K562 (cell line): ENCODE measurements at regions not wholly inside any gene's neighbourhood (a gene's known extent, or its start where the extent isn't known, plus 50 kb on each side); places are given as distances from the start of the nearest gene placed in this dataset.

Experiments
- ATAC-seq: fragments of 200-7000 bp; cut with Tn5 transposase; 3 replicates; pipeline ENCODE4 v1.9.1; 2020; ENCODE audit warnings: moderate library complexity
- BruUV-seq: library from RNA; stranded (reverse); fragments of 400-500 nt; replicated peaks from 2 replicates; lab custom pipeline; 2021; lab: Mats Ljungman, UMichigan
- CTCF ChIA-PET: fragments of 300-600 bp; formaldehyde crosslinking; extraction: SDS; loops from one replicate; lab custom pipeline; 2021; ENCODE audit warnings: low intra/inter-chr PET ratio; lab: Yijun Ruan, JAX
- POLR2A ChIA-PET: fragments of 300-600, 350-650 bp; sonication (Branson Sonifier 250); formaldehyde crosslinking; extraction: SDS; loops from one replicate; lab custom pipeline; 2021; ENCODE audit warnings: antibody characterized with exemption, inconsistent platforms; lab: Yijun Ruan, JAX
- DNase-seq, 4 experiments: peaks; one replicate each; pipeline versions ENCODE4 v3.0.0 to v3.0.0-alpha.2; 2011 to 2018; ENCODE audit warnings: low spot score in 3 of 4, mixed read lengths in 3 of 4; ENCODE audit errors: extremely low read depth in 1 of 4
- FAIRE-seq: peaks from 2 replicates; lab custom pipeline; 2011; peaks lifted over from hg19 to GRCh38; lab: Jason Lieb, UNC
- H2AFZ ChIP-seq: 2 replicates; pipeline ENCODE4 v1.6.0; 2011; ENCODE audit warnings: low read depth, low read length, control low read depth, inconsistent platforms
- H3K27ac ChIP-seq: fragments of 200-600 bp; 3 replicates; pipeline ENCODE4 v1.8.0; 2011; ENCODE audit warnings: low read depth, mild to moderate bottlenecking, control low read depth, inconsistent platforms, low read length, moderate library complexity, mixed read lengths; ENCODE audit errors: extremely low read depth
- H3K27me3 ChIP-seq, 2 experiments: fragments of 300-600 bp in 1 of 2; 2 replicates in 1 of 2; 3 replicates in 1 of 2; pipeline versions ENCODE4 v1.6.0 to v1.8.0; 2011; ENCODE audit warnings: inconsistent platforms in 2 of 2, low read length in 2 of 2, mild to moderate bottlenecking in 1 of 2, mixed read lengths in 1 of 2, moderate library complexity in 1 of 2; ENCODE audit not compliant: control insufficient read depth in 2 of 2, insufficient read depth in 2 of 2
- H3K36me3 ChIP-seq: fragments of 300-600 bp; 3 replicates; pipeline ENCODE4 v1.8.0; 2011; ENCODE audit warnings: mild to moderate bottlenecking, low read length, inconsistent platforms; ENCODE audit not compliant: control insufficient read depth, insufficient read depth
- H3K4me1 ChIP-seq, 2 experiments: fragments of 200-600 bp in 1 of 2; replicated peaks in 1 of 2; 2 replicates in 1 of 2; 3 replicates in 1 of 2; pipeline versions ENCODE4 v1.5.1 to v1.8.0; 2011; ENCODE audit warnings: inconsistent platforms in 2 of 2, low read length in 2 of 2, mild to moderate bottlenecking in 1 of 2, mixed read lengths in 1 of 2, moderate library complexity in 1 of 2; ENCODE audit not compliant: control insufficient read depth in 2 of 2, insufficient read depth in 2 of 2
- H3K4me2 ChIP-seq: 2 replicates; pipeline ENCODE4 v1.6.1; 2011; ENCODE audit warnings: low read length, control low read depth, inconsistent platforms, mixed read lengths; ENCODE audit not compliant: insufficient read depth
- H3K4me3 ChIP-seq: fragments of 200-600 bp; sonication (generic), shearing (Covaris generic); 2 replicates; pipeline ENCODE4 v1.5.1; 2016; ENCODE audit warnings: control low read depth, inconsistent platforms
- H3K79me2 ChIP-seq: fragments of 200-600 bp; 3 replicates; pipeline ENCODE4 v1.8.0; 2011; ENCODE audit warnings: low read length, inconsistent platforms; ENCODE audit not compliant: control insufficient read depth, insufficient read depth
- H3K9ac ChIP-seq, 2 experiments: 2 replicates each; pipeline versions ENCODE4 v1.6.0 to v1.6.1; 2011; ENCODE audit warnings: low read depth in 2 of 2, low read length in 2 of 2, control low read depth in 1 of 2, inconsistent platforms in 1 of 2, mild to moderate bottlenecking in 1 of 2, mixed read lengths in 1 of 2; ENCODE audit not compliant: insufficient read depth in 1 of 2
- H3K9me1 ChIP-seq: one replicate; pipeline ENCODE4 v1.6.0; 2011; ENCODE audit warnings: inconsistent platforms, mild to moderate bottlenecking, low read length, moderate library complexity; ENCODE audit not compliant: control insufficient read depth, insufficient read depth
- H3K9me3 ChIP-seq: replicated peaks from 2 replicates; pipeline ENCODE4 v1.5.1; 2011; ENCODE audit warnings: low read depth, low read length, inconsistent platforms; ENCODE audit not compliant: control insufficient read depth, insufficient read depth
- H4K20me1 ChIP-seq: replicated peaks from 2 replicates; pipeline ENCODE4 v1.6.1; 2011; ENCODE audit warnings: low read length, inconsistent platforms, mixed read lengths; ENCODE audit not compliant: control insufficient read depth, insufficient read depth
- ELF1 ChIP-seq: fragments of 200-800 bp; sonication (Bioruptor generic); IDR thresholded peaks from 2 replicates; pipeline ENCODE4 v1.6.1; 2016; ENCODE audit warnings: missing genetic modification characterization, missing compliant biosample characterization
- FOSL1 ChIP-seq: fragments of 200-800 bp; sonication (Bioruptor generic); conservative IDR thresholded peaks from 2 replicates; pipeline ENCODE4 v1.6.1; 2016; ENCODE audit warnings: missing genetic modification characterization, missing compliant biosample characterization
- KLF16 ChIP-seq: IDR thresholded peaks from 2 replicates; pipeline ENCODE4 v1.6.1; 2016; ENCODE audit warnings: antibody characterized with exemption
- MEIS2 ChIP-seq: fragments of 450-650 bp; IDR thresholded peaks from 2 replicates; pipeline ENCODE4 v1.6.1; 2014; ENCODE audit warnings: mild to moderate bottlenecking; ENCODE audit not compliant: partially characterized antibody
- NCOA4 ChIP-seq: fragments of 450-650 bp; IDR thresholded peaks from 2 replicates; pipeline ENCODE4 v1.6.1; 2018; ENCODE audit warnings: mild to moderate bottlenecking; ENCODE audit not compliant: partially characterized antibody
- NR1H2 ChIP-seq: sonication (generic); formaldehyde crosslinking; IDR thresholded peaks from 2 replicates; pipeline ENCODE4 v1.4.0; 2020; ENCODE audit warnings: mild to moderate bottlenecking, missing genetic modification reagents
- POU5F1 ChIP-seq: fragments of 150-350 bp; IDR thresholded peaks from 2 replicates; pipeline ENCODE4 v1.6.1; 2014; ENCODE audit warnings: borderline replicate concordance, low read length, low read depth, mild to moderate bottlenecking; ENCODE audit not compliant: partially characterized antibody
- TAF15 ChIP-seq: fragments of 200-400 bp; formaldehyde crosslinking; IDR thresholded peaks from 2 replicates; pipeline ENCODE4 v1.6.1; 2017; ENCODE audit warnings: mild to moderate bottlenecking, low read depth, low read length, moderate library complexity
- TAF9B ChIP-seq: fragments of 450-650 bp; IDR thresholded peaks from 2 replicates; pipeline ENCODE4 v1.6.1; 2018; ENCODE audit warnings: mild to moderate bottlenecking; ENCODE audit not compliant: partially characterized antibody
- XRCC4 ChIP-seq: IDR thresholded peaks from one replicate; pipeline ENCODE4 v1.6.1; 2011; ENCODE audit not compliant: insufficient read depth, insufficient read length; ENCODE audit errors: extremely low read depth
- ZC3H11A ChIP-seq: IDR thresholded peaks from 2 replicates; pipeline ENCODE4 v1.6.1; 2012; ENCODE audit warnings: low read depth, low read length, improper control_type of control experiment
- WGBS: fragments of 100-300 bp; shearing (Covaris generic); methylation state at CpG from one replicate; pipeline ENCODE4 v1.1.6; 2016; ENCODE audit warnings: low coverage, mixed read lengths; ENCODE audit not compliant: insufficient coverage; ENCODE audit errors: missing lambda C conversion rate; 5-methylcytosine and 5-hydroxymethylcytosine counted together
- in situ Hi-C: fragments of 300-500 bp; cut with MboI; formaldehyde crosslinking; loops from 4 replicates; pipeline ENCODE4 v1.15.0; 2018; ENCODE audit warnings: inconsistent platforms, mixed read lengths
- intact Hi-C: fragments of 100-400 bp; cut with micrococcal nuclease; formaldehyde crosslinking; loops from 2 replicates; pipeline ENCODE4 v1.14.2; 2022
- TF ChIP-seq, protein P1 (sequence below), 3 experiments: fragments of 200-800 bp in 1 of 3; fragments of 250-450 bp in 1 of 3; fragments of 450-650 bp in 1 of 3; sonication (Bioruptor Pico) in 1 of 3; sonication (Bioruptor generic) in 1 of 3; formaldehyde crosslinking in 1 of 3; IDR thresholded peaks; 2 replicates each; pipeline versions ENCODE4 v1.6.1 to v1.8.0; 2016 to 2022; ENCODE audit warnings: mild to moderate bottlenecking in 2 of 3, missing genetic modification characterization in 2 of 3, missing compliant biosample characterization in 1 of 3, moderate library complexity in 1 of 3
- TF ChIP-seq, protein P2 (sequence below): fragments of 250-450 bp; sonication (Bioruptor Pico); IDR thresholded peaks from 2 replicates; pipeline ENCODE4 v1.8.0; 2021; ENCODE audit warnings: borderline replicate concordance, mild to moderate bottlenecking, moderate library complexity; ENCODE audit not compliant: poor library complexity, severe bottlenecking
- TF ChIP-seq, protein P3 (sequence below): IDR thresholded peaks from 2 replicates; pipeline ENCODE4 v1.6.1; 2011; ENCODE audit not compliant: insufficient read length; ENCODE audit errors: extremely low read depth
- TF ChIP-seq, protein P4 (sequence below), 2 experiments: fragments of 150-350 bp in 1 of 2; IDR thresholded peaks; 2 replicates each; pipeline ENCODE4 v1.6.1; 2012 to 2016; ENCODE audit warnings: low read depth in 2 of 2, low read length in 2 of 2, mild to moderate bottlenecking in 1 of 2, moderate library complexity in 1 of 2

DNA sequence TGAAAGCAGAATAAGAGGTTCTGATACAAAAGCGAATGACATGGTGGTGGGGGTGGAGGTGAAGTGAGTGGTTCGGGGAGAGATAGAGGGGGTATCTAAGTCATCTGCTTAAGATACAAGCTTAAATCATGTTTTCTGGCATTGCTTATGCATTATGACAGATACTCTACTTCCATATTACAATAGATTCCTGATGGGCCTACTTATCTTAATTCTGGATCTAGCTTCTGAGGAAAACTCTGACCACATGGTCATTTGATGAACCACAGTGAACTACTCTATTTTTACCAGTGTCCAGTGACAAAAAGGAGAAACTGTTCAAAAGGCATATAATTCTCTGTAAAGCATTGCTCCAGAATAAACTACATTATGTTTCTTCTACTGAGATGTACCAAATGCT is 673.7 kb upstream of the CCDC54 start:
- no peaks in the 10 kb centered on the region for H3K9me1 ChIP-seq
- BruUV-seq = no TSS peak
- DNase-seq = no peak
- ChIA-PET CTCF (no interaction called here), POLR2A (no interaction called here)
- no peak overlapping the region for H3K4me2 ChIP-seq
- no peaks in the 10 kb centered on the region for H3K79me2 ChIP-seq
- no peak for FAIRE-seq
- H3K4me1 ChIP-seq = no peaks in the 10 kb centered on the region
- H3K9ac ChIP-seq = no peak overlapping the region
- no peak overlapping the region for H3K4me3 ChIP-seq
- no peak overlapping the region for H2AFZ ChIP-seq
- in situ Hi-C loops (no loop called here), intact Hi-C loops (no loop called here)
- H3K27me3 ChIP-seq = no peaks in the 10 kb centered on the region
- H4K20me1 ChIP-seq = no peaks in the 10 kb centered on the region
- H3K9me3 ChIP-seq = no peaks in the 10 kb centered on the region
- no peak overlapping the region for H3K27ac ChIP-seq
- no peak for ATAC-seq
- H3K36me3 ChIP-seq = no peaks in the 10 kb centered on the region
- 0% methylated on average over 2 of the region's 2 CpGs for WGBS
- TF ChIP-seq FOSL1 (tag) (no peak), NR1H2 (CRISPR knock-in tag) (no peak), ELF1 (tag) (no peak), MEIS2 (no peak), TAF15 (no peak), POU5F1 (no peak), KLF16 (no peak), NCOA4 (no peak), ZC3H11A (no peak), TAF9B (no peak), XRCC4 (no peak)
- TF ChIP-seq, protein P1, sequence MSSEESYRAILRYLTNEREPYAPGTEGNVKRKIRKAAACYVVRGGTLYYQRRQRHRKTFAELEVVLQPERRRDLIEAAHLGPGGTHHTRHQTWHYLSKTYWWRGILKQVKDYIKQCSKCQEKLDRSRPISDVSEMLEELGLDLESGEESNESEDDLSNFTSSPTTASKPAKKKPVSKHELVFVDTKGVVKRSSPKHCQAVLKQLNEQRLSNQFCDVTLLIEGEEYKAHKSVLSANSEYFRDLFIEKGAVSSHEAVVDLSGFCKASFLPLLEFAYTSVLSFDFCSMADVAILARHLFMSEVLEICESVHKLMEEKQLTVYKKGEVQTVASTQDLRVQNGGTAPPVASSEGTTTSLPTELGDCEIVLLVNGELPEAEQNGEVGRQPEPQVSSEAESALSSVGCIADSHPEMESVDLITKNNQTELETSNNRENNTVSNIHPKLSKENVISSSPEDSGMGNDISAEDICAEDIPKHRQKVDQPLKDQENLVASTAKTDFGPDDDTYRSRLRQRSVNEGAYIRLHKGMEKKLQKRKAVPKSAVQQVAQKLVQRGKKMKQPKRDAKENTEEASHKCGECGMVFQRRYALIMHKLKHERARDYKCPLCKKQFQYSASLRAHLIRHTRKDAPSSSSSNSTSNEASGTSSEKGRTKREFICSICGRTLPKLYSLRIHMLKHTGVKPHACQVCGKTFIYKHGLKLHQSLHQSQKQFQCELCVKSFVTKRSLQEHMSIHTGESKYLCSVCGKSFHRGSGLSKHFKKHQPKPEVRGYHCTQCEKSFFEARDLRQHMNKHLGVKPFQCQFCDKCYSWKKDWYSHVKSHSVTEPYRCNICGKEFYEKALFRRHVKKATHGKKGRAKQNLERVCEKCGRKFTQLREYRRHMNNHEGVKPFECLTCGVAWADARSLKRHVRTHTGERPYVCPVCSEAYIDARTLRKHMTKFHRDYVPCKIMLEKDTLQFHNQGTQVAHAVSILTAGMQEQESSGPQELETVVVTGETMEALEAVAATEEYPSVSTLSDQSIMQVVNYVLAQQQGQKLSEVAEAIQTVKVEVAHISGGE (CRISPR knock-in tag; IDR thresholded peaks at IDR 0.05) = no peak
- TF ChIP-seq, protein P2, sequence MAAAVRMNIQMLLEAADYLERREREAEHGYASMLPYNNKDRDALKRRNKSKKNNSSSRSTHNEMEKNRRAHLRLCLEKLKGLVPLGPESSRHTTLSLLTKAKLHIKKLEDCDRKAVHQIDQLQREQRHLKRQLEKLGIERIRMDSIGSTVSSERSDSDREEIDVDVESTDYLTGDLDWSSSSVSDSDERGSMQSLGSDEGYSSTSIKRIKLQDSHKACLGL = no peak
- TF ChIP-seq, protein P3, sequence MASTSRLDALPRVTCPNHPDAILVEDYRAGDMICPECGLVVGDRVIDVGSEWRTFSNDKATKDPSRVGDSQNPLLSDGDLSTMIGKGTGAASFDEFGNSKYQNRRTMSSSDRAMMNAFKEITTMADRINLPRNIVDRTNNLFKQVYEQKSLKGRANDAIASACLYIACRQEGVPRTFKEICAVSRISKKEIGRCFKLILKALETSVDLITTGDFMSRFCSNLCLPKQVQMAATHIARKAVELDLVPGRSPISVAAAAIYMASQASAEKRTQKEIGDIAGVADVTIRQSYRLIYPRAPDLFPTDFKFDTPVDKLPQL = no peak
- TF ChIP-seq, protein P4, sequence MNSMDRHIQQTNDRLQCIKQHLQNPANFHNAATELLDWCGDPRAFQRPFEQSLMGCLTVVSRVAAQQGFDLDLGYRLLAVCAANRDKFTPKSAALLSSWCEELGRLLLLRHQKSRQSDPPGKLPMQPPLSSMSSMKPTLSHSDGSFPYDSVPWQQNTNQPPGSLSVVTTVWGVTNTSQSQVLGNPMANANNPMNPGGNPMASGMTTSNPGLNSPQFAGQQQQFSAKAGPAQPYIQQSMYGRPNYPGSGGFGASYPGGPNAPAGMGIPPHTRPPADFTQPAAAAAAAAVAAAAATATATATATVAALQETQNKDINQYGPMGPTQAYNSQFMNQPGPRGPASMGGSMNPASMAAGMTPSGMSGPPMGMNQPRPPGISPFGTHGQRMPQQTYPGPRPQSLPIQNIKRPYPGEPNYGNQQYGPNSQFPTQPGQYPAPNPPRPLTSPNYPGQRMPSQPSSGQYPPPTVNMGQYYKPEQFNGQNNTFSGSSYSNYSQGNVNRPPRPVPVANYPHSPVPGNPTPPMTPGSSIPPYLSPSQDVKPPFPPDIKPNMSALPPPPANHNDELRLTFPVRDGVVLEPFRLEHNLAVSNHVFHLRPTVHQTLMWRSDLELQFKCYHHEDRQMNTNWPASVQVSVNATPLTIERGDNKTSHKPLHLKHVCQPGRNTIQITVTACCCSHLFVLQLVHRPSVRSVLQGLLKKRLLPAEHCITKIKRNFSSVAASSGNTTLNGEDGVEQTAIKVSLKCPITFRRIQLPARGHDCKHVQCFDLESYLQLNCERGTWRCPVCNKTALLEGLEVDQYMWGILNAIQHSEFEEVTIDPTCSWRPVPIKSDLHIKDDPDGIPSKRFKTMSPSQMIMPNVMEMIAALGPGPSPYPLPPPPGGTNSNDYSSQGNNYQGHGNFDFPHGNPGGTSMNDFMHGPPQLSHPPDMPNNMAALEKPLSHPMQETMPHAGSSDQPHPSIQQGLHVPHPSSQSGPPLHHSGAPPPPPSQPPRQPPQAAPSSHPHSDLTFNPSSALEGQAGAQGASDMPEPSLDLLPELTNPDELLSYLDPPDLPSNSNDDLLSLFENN (IDR thresholded peaks at IDR 0.05; ENCODE audit: low read depth in 2 of 2, low read length in 2 of 2) = no peak
